Astrocyte of the hippocampus (primary cell): ENCODE measurements at regions not wholly inside any gene's neighbourhood (a gene's known extent, or its start where the extent isn't known, plus 50 kb on each side); places are given as distances from the start of the nearest gene placed in this dataset.

Experiments used
- DNase-seq: peaks from one replicate; pipeline ENCODE4 v3.0.0; 2011; ENCODE audit warnings: low read depth, low spot score

DNA sequence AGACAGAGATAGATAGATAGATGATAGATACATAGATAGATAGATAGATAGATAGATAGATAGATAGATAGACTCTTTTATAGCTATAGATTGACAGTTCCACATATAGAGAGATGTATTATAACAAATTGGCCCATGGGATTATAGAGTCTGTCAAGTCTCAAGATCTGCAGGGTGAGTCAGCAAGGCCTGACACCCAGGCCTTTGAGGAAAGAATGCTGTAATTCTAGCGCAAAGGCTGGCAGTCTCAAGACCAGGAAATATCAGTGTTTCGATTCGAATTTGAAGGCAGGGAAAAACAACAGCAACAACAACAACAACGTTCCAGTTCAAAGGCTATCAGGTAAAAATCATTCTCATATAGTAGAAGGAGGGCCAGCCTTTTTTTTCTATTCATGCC is 339.2 kb upstream of the CDH9 start:
- no peak for DNase-seq

DNA sequence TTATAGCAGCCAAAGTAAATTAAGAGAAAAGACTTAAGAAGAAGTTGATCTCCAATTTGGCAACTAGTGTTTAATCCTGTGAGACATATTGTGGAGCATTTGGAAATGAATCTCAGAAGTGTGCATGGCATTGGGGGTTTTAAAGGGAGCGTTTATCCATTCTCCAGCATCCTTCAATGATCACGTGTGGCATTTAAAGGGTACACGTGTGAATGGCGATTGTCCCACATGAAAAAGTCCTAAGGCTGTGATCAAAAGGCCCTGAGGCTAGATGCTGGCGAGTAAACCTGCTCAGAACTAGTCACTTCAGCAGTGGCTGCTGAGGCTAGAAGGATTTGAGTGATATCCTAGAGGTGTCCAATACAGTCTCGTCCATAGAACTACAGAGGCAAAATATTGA is 315.6 kb upstream of the CDH9 start:
- DNase-seq: no peak

DNA sequence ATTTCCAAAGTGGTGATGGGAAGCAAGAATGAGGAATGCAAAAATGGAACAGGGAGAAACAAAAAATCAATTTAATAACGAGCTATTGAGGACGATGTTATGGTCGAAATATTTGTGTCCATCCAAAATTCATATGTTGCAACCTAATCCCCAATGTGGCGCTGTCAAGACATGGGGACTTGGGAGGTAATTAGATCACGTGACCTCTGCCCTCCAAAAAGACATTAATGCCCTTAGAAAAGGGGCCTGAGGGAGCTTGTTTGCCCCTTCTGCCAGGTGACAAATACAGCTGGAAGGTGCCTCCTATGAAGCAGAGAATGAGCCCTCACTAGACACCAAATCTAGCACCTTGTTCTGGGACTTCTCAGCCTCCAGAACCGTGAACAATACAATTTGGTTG is 315.2 kb upstream of the CDH9 start:
- no peak for DNase-seq

DNA sequence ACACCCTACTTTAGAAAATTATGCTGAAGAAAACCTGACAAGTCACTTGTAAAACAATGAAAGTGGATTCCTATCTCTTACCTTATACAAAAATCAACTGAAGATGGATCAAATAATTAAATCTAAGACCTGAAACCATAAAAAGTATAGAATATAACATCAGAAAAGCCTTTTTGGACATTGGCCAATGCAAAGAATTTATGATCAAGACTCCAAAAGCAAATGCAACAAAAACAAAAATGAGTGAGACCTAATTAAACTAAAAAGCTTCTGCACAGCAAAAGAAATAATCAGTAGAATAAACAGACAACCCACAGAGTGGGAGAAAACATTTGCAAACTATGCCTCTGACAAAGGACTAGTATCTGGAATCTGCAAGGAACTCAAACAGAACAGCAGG is 303.0 kb upstream of the CDH9 start:
- no peak for DNase-seq

DNA sequence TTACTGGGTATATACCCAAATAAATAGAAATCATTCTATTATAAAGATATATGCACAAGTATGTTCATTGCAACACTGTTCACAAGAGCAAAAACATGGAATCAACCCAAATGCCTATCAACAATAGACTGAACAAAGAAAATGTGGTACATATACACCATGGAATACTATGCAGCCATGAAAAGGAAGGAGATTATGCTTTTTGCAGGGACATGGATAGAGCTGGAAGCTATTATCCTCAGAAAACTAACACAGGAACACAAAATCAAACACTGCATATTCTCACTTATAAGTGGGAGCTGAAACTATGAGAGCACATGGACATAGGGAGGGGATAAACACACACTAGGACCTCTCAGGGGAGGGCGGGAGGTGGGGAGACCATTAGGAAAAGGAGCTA is 298.4 kb upstream of the CDH9 start:
- no peak for DNase-seq

DNA sequence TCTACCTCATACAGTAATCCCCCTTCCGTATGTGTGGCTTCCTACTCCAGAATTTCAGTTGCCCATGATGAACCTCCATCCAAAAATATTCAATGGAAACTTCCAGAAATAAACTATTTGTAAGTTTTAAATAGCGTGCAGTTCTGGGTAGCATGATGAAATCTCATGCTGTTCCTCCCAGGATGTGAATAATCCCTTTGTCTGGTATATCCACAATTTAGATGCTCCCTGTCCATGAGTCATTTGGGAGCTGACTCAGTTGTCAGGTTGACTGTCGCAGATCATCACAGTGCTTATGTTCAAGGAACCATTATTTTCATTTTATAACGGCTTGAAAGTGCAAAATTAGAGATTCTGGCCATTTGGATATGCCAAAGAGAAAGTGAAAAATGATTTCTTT is 290.1 kb upstream of the CDH9 start:
- peak; percentile 12 for DNase-seq

DNA sequence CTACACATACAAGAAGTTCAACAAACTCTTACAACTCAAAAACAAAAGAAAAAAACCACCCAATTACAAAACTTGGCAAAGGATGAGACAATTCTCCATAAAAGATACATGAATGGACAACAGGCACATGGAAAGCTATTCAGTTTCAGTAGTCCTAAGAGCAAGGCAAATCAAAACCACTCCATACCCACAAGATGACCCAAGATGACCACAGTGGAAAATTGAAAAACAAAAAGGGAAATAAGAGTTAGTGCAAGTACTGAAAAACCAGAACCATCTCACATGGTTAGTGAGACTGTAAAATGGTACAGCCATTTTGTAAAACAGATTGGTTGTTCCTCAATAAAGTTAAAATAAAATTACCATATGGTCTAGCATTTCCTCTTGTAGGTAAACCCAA is 287.1 kb upstream of the CDH9 start:
- no peak for DNase-seq

DNA sequence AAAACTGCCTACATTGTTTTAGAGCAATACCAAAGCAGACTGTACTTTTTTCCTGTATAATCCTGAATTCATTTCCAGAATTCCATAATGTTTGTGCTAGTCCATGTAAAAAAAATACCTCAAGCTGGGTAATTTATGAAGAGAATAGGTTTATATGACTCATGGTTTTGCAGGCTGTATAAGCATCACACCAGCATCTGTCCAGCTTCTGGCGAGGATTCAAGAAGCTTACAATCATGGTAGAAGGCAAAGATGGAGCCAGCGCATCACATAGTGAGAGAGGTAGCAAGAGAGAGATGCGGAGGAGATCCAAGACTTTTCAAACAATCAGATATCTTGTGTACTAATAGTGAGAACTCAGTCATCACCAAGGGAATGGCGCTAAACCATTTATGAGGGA is 280.3 kb upstream of the CDH9 start:
- no peak for DNase-seq

DNA sequence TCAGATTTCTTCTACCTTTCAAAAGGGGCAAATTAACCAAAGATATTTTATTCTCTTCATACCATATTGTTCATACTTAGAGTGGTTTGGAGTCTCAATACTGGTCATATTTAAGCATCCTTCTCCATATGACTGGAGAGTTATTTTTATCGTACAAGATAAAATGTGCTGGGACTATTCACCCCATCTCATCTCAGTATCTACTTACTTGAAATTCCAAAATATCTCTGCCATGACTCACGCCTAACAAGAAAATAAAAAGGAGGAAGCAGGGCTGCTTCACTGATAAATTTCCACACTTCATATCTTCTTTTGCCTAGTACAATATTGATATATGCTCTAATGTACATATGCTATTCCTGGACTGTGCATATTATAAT is 277.9 kb upstream of the CDH9 start:
- peak; percentile 33 for DNase-seq

DNA sequence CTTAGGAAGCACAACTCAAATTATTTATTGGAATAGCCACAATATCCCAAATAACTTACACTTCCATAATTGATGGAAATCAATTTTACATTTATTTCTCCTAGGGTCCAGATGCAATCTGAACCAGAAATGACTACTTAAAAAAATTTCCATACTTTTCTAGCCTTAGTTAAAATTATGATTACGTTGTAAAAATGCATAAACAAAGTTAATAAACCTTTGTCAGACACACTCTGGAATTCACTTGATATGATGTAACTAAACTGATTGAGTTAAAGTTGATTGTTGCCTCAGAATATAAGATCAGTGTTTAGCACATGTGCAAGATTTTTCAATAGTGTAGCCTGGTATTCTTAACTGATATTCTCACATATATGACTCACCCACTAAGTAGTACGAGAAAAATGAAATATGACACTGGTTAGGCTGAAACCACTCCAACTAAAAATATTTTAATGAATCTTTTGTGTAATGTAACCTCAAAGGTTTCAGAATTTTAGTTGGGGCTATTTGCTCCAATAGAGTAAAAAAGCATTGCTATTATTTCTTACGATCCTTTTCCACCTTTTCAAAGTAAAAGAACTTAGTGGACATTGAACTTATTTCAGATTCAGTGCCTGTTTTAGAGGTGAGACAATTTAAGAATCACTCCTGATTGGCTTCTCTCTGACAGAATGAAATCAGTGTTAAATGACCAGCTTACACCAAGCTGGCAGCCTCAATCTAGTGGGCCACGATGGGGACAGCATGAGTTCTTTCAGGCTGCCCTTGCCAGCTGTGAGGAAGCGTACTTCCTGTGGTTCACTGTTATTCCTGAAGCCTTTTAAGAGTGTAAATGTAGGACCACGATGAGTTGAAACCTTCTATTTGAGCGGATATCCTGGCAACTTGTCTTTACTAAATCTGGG is 277.2 kb upstream of the CDH9 start:
- DNase-seq: peak; percentile 22

DNA sequence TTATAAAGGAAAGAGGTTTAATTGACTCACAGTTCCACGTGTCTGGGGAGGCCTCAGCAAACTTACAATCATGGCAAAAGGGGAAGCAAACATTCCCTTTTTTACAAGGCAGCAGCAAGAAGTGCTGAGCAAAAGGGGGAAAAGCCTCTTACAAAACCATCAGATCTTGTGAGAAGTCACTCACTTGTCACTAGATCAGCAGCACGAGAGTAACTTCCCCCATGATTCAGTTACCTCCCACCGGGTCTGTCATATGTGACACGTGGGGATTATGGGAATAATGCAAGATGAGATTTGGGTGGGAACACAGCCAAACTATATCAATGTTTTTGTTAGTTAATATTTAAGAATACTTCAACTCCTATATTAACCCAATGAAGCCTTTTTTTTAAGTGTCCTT is 275.2 kb upstream of the CDH9 start:
- no peak for DNase-seq

DNA sequence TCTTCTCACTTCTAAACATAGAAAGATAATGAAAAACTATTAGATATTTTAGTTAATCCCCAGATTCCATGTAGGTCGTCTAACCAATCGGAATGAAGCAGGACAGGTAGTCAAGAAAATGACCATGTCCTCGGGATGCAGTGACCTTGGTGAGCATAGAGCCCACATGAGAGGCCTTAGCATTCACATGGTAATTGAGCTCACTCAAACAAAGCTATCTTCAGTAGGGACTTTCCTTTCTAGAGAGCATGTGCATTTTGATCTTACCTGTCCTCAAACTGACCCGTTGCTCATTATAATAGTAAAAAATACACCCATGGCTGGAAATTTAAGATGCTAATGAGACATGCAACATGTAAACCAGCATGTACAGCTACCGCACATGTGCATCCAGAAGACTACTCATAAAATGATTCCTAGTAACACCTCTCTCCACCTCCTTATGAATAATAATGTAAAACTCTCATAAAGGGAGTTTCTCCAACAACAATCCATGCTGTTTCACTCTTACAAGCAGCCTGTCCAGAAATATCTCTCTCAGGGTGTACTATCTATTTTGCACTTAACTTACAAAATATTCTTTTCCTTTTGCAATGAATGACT is 274.0 kb upstream of the CDH9 start:
- DNase-seq: no peak

DNA sequence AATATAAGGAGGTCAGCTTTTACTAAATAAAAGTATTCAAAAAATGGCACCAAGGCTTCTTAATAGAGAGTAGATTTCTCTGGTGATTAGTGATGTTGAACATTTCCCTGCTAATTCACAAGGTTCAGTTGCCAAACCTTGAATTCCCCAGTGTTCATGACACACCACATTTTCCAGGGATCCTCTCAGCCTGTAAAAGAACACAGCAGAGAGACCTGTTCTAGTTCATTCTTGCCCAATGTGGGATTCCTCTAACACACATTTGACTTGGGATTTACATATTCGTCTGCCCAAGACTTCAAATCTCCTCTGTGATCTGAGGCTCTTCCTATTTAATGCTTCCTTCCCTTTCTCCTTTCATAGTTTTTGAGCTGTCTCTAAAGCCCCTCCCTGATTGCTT is 273.2 kb upstream of the CDH9 start:
- peak; percentile 10 for DNase-seq

DNA sequence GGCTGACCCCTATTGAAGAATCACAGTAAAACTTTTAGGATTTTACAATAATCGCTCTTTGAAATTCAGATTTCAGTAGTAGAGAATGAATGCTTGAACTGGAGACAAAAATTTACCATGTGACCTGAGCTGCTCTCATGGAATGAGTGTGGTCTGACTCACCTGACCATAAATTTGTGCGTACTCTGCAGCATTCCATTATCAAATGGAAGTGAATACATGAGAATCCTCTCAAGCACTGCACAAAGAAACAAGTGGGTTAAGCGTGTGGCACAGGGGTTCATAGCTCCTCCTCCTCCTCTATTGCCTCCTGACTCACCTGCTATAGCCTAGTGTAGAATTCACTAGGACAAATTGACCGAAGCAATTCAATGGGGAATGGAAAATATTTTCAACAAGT is 269.8 kb upstream of the CDH9 start:
- peak; percentile 45 for DNase-seq

DNA sequence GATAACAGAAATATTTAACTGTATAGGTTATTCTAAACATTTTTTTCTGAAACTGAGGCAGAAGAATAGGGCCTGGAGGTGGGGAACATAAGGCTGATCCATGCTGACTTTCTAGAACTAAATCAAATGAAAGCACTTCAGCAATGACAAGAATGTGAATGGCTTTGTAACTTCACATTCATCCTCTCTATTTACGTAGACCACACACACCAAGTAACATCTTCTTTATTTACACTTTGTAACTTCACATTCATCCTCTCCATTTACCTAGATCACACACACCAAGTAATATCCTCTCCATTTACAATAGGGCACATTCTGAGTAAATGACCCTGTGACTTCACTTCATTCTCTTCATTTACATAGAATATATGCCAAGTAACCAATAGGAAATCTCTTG is 251.8 kb upstream of the CDH9 start:
- DNase-seq: no peak

DNA sequence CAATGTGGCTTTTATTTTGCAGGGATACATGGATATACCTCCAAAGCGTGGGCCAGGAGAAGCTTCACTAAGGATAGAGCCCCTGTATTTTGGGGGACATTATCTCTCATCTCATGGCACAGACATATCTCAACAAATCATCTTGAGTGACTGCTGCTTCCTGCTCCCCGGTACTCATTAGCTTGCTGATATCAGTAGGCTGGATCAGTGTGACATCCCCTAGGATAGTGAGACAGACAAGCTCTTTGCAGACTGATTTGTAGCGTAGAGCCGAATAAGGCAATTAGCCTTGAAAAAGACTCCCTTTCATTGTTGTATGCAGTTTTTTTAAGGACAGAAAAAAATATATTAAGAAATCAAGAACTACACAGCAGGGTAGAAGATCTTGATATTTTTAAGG is 237.7 kb upstream of the CDH9 start:
- DNase-seq: no peak

DNA sequence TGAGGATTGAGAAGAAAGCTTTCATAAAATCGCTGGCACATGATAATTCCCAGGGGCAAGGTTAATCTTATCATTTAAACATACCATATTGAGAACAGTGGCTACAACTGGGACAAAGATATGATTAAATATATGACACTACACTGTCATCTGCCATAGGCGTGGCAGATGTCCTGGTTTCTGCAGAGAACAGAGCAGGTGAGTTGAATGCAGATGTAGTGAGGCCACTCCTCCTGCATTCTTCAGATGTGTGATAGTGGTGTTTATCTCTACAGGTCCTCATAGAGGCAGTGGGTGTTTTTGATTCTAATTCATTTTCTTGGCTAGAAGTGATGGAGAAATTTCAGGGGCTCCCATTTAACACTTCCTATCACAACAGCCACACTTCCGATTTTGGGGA is 237.0 kb upstream of the CDH9 start:
- DNase-seq: no peak

DNA sequence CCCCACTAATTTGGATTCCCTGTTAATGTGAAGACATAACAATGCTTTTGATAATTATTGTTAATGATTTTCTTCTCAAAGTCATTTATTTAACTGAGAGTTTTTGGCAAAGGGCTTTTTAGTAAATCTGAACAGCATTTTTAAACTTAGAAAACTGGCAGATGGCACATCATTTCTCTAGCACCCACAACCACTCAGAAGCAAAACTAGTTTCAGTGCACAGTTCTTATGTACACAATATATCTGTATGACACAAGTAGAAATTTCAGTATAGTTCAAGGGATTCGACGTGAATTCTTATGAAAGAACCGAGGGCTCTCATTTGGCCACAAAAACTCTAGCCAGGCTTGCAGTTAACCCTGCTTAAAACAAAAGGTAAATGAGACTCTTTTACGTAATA is 231.4 kb upstream of the CDH9 start:
- DNase-seq: no peak

DNA sequence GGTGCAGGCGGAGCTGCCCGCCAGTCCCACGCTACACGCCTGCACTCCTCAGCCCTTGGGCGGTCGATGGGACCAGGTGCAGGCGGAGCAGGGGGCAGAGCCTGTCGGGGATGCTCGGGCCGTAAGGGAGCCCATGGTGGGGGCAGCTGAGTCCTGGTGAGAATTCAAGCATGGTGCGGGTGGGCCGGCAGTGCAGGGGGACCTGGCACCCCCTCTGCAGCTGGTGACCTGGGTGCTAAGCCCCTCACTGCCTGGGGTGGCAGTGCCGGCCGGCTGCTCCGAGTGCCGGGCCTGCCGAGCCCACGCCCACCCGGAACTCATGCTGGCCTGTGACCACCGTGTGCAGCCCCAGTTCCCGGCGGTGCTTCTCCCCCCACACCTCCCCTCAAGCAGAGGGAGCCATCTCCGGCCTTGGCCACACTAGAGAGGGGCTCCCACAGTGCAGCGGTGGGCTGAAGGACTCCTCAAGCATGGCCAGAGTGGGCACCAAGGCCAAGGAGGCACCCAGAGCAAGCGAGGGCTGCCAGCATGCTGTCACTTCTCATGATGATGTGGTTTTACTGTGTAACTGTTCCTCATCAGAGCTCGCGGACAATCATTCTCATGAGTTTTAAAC is 228.9 kb upstream of the CDH9 start:
- no peak for DNase-seq

DNA sequence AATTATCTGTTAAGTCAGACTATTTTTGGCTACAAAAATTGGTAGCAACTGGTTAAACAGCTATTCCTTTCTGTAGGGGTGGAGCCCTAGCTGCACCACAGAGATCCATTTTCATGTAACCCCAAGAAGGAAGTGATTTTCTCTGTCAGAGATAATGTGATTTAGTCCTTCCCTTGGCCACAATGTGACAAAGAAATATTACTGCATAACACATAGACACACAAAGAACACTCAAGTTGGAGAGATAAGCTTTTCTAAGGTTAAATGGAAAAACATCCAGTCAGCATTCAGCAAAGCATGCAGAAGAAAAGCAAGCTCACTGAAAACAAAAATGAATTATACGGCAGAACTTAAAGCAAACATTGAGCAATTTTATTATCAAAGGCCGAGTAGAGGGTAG is 227.8 kb upstream of the CDH9 start:
- no peak for DNase-seq

DNA sequence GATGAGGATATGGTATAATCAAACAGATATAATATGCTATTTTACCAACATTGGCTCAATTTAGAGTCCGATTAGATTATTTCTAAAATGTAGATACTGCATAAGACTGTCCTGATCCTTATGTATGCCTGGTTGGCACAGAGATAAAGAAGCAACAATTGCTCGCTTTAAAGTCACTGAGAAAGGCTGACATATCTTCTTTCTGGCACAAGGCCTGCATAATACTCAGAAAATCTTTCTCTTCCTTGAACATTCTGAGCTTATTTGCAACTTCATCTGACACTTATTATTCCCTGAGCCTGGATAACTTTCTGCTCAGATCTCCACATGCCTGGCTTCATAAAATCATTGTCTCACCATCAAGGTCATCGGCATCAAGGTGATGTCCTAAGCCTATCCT is 219.3 kb upstream of the CDH9 start:
- DNase-seq: no peak

DNA sequence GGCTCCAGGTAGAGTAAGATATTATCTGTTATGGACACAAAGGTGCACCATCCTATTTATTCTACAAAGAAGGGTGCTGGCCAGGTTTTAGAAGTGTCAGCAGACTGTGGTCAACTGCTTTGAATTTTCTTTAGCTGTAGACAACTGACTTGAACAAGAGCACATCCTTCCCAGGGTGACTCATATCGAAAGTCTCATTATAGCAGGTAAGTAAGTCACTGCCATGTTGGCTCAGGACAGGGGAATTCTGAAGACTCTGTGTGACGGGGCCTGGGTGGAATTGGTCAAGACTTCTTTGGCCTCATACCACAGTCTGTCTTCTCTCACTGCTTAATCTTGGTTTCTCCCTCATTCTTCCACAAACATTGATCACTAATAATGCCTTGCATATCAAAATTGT is 214.5 kb upstream of the CDH9 start:
- no peak for DNase-seq

DNA sequence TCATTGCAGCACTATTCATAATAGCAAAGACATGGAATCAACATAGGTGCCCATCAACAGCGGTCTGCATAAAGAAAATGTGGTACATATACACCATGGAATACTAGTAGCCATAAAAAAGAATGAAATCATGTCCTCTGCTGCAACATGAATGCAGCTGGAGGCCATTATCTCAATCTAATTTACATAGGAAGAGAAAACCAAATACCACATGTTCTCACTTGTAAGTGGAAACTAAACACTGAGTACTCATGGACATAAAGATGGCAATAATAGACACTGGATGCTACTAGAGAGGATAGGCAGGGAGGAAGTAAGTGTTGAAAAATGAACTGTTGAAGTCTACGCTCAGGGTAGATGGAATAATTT is 203.9 kb upstream of the CDH9 start:
- no peak for DNase-seq
